NT2/D1 (cell line): ENCODE measurements at regions not wholly inside any gene's neighbourhood (a gene's known extent, or its start where the extent isn't known, plus 50 kb on each side); places are given as distances from the start of the nearest gene placed in this dataset.

Experiments used
- YY1 ChIP-seq: IDR thresholded peaks from 2 replicates; pipeline ENCODE4 v1.6.1; 2011; ENCODE audit not compliant: insufficient read length, insufficient read depth
- ZNF274 ChIP-seq: IDR thresholded peaks from 2 replicates; pipeline ENCODE4 v1.6.1; 2011; ENCODE audit warnings: mild to moderate bottlenecking, low read depth, low read length

DNA sequence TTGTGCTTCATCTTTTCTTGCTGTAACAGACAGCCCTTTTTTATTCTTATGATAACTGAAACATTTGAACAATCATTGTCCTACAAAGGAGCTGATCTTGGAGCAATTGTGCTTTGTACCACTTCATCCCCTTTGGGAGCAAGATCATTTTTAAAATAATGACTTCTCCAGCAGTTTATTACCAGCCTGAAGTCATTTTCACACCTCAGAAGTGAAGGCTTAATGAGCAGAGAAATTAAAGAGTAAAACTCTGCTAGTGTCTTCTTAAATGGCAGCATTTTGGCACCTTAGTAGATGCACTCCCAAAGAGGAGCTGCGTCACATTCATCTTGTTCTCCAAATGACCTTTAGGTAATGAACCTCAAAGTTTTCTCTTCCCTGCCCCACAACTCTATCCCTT lies 439.6 kb upstream of the CAMK1G start:
- TF ChIP-seq ZNF274 (no peak), YY1 (no peak)
